Body of pancreas (tissue), 4 donors: ENCODE measurements at regions not wholly inside any gene's neighbourhood (a gene's known extent, or its start where the extent isn't known, plus 50 kb on each side); places are given as distances from the start of the nearest gene placed in this dataset.

Source experiments
- CTCF ChIP-seq, 7 experiments: fragments of 450-650 bp in 4 of 7; fragments of 200-600 bp in 3 of 7; sonication (generic) in 3 of 7; IDR thresholded peaks; one replicate each; pipeline ENCODE4 v1.5.1; 2016 to 2019; ENCODE audit warnings: antibody characterized with exemption in 7 of 7
- POLR2A ChIP-seq, 3 donors: fragments of 450-650 bp; IDR thresholded peaks; one replicate each; pipeline ENCODE4 v1.6.1; 2016; ENCODE audit warnings: antibody characterized with exemption in 3 of 3, mild to moderate bottlenecking in 2 of 3

GRCh38 chr4:84434344-84434743, 64.7 kb downstream of the NKX6-1 start:
- TF ChIP-seq POLR2A (IDR thresholded peaks at IDR 0.05), result no peak
- no peak for TF ChIP-seq CTCF (IDR thresholded peaks at IDR 0.05)
